Neuron (in vitro differentiated cells): ENCODE measurements at regions not wholly inside any gene's neighbourhood (a gene's known extent, or its start where the extent isn't known, plus 50 kb on each side); places are given as distances from the start of the nearest gene placed in this dataset.
"Not testable (repeated sequence)": the region's sequence is repeated elsewhere in the genome, so short reads cannot be mapped to it uniquely, and the experiment has no call there.

Source experiments
- H2AFZ ChIP-seq: one replicate; pipeline ENCODE4 v1.6.1; 2013; ENCODE audit warnings: low read depth, mild to moderate bottlenecking, inconsistent platforms, low read length, moderate library complexity
- H3K27me3 ChIP-seq: one replicate; pipeline ENCODE4 v1.6.1; 2013; ENCODE audit warnings: low read length; ENCODE audit not compliant: insufficient read depth
- H3K36me3 ChIP-seq: one replicate; pipeline ENCODE4 v1.6.1; 2013; ENCODE audit warnings: low read length; ENCODE audit not compliant: insufficient read depth
- H3K4me1 ChIP-seq: one replicate; pipeline ENCODE4 v1.6.1; 2013; ENCODE audit warnings: low read length; ENCODE audit not compliant: insufficient read depth
- H3K4me3 ChIP-seq: 2 replicates; pipeline ENCODE4 v1.5.1; 2013; ENCODE audit warnings: mild to moderate bottlenecking, low read length, moderate library complexity
- H3K9me3 ChIP-seq: one replicate; pipeline ENCODE4 v1.6.1; 2013; ENCODE audit warnings: low read length

- Histone ChIP-seq H3K27me3 (no peaks in the 10 kb centered on the region), H3K9me3 (peaks cover 3% of the 10 kb centered on the region), H3K36me3 (no peaks in the 10 kb centered on the region), H2AFZ (no peak overlapping the region), H3K4me3 (no peak overlapping the region), H3K4me1 (no peaks in the 10 kb centered on the region)
These were observed 273.6 kb downstream of the SDHAF3 start for GRCh38 chr7:97390915-97391593.

GRCh38 chr7:97401398-97401797, 283.9 kb downstream of the SDHAF3 start:
- Histone ChIP-seq H3K27me3 (no peaks in the 10 kb centered on the region), H3K4me3 (no peak overlapping the region), H2AFZ (peak overlapping the region; percentile 26), H3K36me3 (no peaks in the 10 kb centered on the region), H3K4me1 (peaks cover 7% of the 10 kb centered on the region), H3K9me3 (no peaks in the 10 kb centered on the region)

GRCh38 chr7:97405835-97406234, 288.3 kb downstream of the SDHAF3 start:
- H3K4me3 ChIP-seq, result no peak overlapping the region
- peaks cover 7% of the 10 kb centered on the region for H3K4me1 ChIP-seq
- peak overlapping the region; percentile 9 for H2AFZ ChIP-seq
- H3K27me3 ChIP-seq, result no peaks in the 10 kb centered on the region
- H3K36me3 ChIP-seq, result no peaks in the 10 kb centered on the region
- no peaks in the 10 kb centered on the region for H3K9me3 ChIP-seq

- Histone ChIP-seq H3K36me3 (no peaks in the 10 kb centered on the region), H3K27me3 (no peaks in the 10 kb centered on the region), H2AFZ (no peak overlapping the region), H3K4me3 (no peak overlapping the region), H3K4me1 (peaks cover 7% of the 10 kb centered on the region), H3K9me3 (no peaks in the 10 kb centered on the region)
These were observed 289.6 kb downstream of the SDHAF3 start for GRCh38 chr7:97407106-97407505.

GRCh38 chr7:97409346-97409745, 291.8 kb downstream of the SDHAF3 start:
- no peak overlapping the region for H2AFZ ChIP-seq
- H3K9me3 ChIP-seq, result no peaks in the 10 kb centered on the region
- H3K27me3 ChIP-seq, result no peaks in the 10 kb centered on the region
- no peak overlapping the region for H3K4me3 ChIP-seq
- H3K4me1 ChIP-seq, result peaks cover 7% of the 10 kb centered on the region
- H3K36me3 ChIP-seq, result no peaks in the 10 kb centered on the region

- Histone ChIP-seq H3K4me3 (no peak overlapping the region), H3K36me3 (no peaks in the 10 kb centered on the region), H3K9me3 (peaks cover 2% of the 10 kb centered on the region), H3K27me3 (no peaks in the 10 kb centered on the region), H3K4me1 (peaks cover 18% of the 10 kb centered on the region), H2AFZ (no peak overlapping the region)
These were observed 300.8 kb downstream of the SDHAF3 start for GRCh38 chr7:97418312-97418711.

GRCh38 chr7:97419898-97420297, 302.4 kb downstream of the SDHAF3 start:
- H3K4me1 ChIP-seq, result peaks cover 18% of the 10 kb centered on the region

GRCh38 chr7:97421307-97421930, 303.9 kb downstream of the SDHAF3 start:
- no peak overlapping the region for H2AFZ ChIP-seq
- no peaks in the 10 kb centered on the region for H3K36me3 ChIP-seq
- H3K4me3 ChIP-seq, result no peak overlapping the region
- peaks cover 2% of the 10 kb centered on the region for H3K9me3 ChIP-seq
- peaks cover 21% of the 10 kb centered on the region for H3K4me1 ChIP-seq
- no peaks in the 10 kb centered on the region for H3K27me3 ChIP-seq

More at GRCh38 chr7:97419898-97420297, 302.4 kb downstream of the SDHAF3 start:
- Histone ChIP-seq H3K27me3 (no peaks in the 10 kb centered on the region), H3K4me3 (no peak overlapping the region), H3K36me3 (no peaks in the 10 kb centered on the region), H3K9me3 (peaks cover 2% of the 10 kb centered on the region), H2AFZ (no peak overlapping the region)

- Histone ChIP-seq H3K27me3 (no peaks in the 10 kb centered on the region), H3K36me3 (no peaks in the 10 kb centered on the region), H3K4me1 (peaks cover 27% of the 10 kb centered on the region), H3K9me3 (peaks cover 2% of the 10 kb centered on the region), H2AFZ (no peak overlapping the region), H3K4me3 (no peak overlapping the region)
These were observed 304.5 kb downstream of the SDHAF3 start for GRCh38 chr7:97422046-97422445.

- H2AFZ ChIP-seq, result no peak overlapping the region
- no peaks in the 10 kb centered on the region for H3K9me3 ChIP-seq
- H3K4me1 ChIP-seq, result peaks cover 9% of the 10 kb centered on the region
- H3K36me3 ChIP-seq, result no peaks in the 10 kb centered on the region
- H3K4me3 ChIP-seq, result no peak overlapping the region
- H3K27me3 ChIP-seq, result no peaks in the 10 kb centered on the region
These were observed 301.9 kb upstream of the TAC1 start for GRCh38 chr7:97430006-97430405.

- Histone ChIP-seq H3K4me1 (no peaks in the 10 kb centered on the region), H3K36me3 (no peaks in the 10 kb centered on the region), H3K27me3 (no peaks in the 10 kb centered on the region), H3K4me3 (no peak overlapping the region), H2AFZ (no peak overlapping the region), H3K9me3 (peaks cover 3% of the 10 kb centered on the region)
These were observed 292.2 kb upstream of the TAC1 start for GRCh38 chr7:97439637-97440214.

- Histone ChIP-seq H3K4me1 (peaks cover 13% of the 10 kb centered on the region), H3K27me3 (no peaks in the 10 kb centered on the region), H3K9me3 (peaks cover 2% of the 10 kb centered on the region), H2AFZ (no peak overlapping the region), H3K4me3 (no peak overlapping the region), H3K36me3 (no peaks in the 10 kb centered on the region)
These were observed 285.5 kb upstream of the TAC1 start for GRCh38 chr7:97446361-97446760.

- peaks cover 13% of the 10 kb centered on the region for H3K4me1 ChIP-seq
- not testable (repeated sequence) for H3K9me3 ChIP-seq, H3K27me3 ChIP-seq, H3K36me3 ChIP-seq, H2AFZ ChIP-seq, H3K4me3 ChIP-seq
These were observed 282.4 kb upstream of the TAC1 start for GRCh38 chr7:97449448-97449847.
